ENCODE measurements at regions not wholly inside any gene's neighbourhood (a gene's known extent, or its start where the extent isn't known, plus 50 kb on each side); places are given as distances from the start of the nearest gene placed in this dataset.
A peak's percentile ranks its signal among the peaks of the same experiment; 100 is the strongest.

DNA sequence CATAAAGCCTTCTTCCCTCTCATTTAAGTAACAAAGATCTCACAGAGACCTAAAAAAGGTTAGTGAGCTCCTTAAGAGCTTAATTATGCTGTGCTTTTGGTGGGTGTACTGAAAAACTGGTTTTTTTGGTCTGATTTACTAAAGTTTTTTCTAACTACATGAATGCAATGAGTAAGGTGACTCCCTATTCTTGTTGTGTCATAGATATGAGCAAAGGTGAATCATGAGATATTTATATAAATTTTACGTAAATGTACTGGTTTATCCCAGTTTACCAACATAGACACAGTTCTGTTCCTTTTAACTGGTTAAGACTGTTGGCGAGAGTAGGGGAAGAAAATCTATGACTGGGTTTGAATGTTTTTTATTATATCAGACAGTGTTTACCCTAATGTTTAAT, 250.5 kb downstream of the NR2F1-AS1 start:
- TF ChIP-seq GATA2 (IDR thresholded peaks at IDR 0.05; ENCODE audit: low read depth, low read length) (no peak), GATA3 (IDR thresholded peaks at IDR 0.05; ENCODE audit: low read depth, low read length) (no peak)

- TF ChIP-seq GATA2 (IDR thresholded peaks at IDR 0.05; ENCODE audit: low read depth, low read length): no peak
- no peak for TF ChIP-seq GATA3 (IDR thresholded peaks at IDR 0.05; ENCODE audit: low read depth, low read length)
These were observed 251.3 kb downstream of the NR2F1-AS1 start for GRCh38 chr5:93329756-93330155.

DNA sequence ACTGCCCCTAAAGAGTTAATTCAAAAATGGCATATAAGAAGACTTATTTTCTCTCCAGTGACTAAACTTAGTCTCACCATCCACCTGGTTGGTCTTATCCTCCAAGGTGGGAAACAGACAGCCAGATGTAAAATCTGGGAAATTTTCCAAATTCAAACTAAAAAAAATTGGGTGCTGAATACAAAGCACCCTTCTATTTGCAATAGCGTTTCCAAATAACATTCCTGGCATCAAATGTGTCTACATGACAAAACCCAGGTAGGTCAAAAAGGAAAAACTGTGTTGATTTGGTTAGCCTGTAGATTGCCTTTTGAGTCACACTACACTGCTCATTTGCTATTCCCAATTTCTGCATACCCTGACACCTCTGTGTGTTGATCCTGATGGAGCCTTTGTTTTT, 252.2 kb downstream of the NR2F1-AS1 start:
- TF ChIP-seq GATA3 (IDR thresholded peaks at IDR 0.05; ENCODE audit: low read depth, low read length) (no peak), GATA2 (IDR thresholded peaks at IDR 0.05; ENCODE audit: low read depth, low read length) (no peak)

DNA sequence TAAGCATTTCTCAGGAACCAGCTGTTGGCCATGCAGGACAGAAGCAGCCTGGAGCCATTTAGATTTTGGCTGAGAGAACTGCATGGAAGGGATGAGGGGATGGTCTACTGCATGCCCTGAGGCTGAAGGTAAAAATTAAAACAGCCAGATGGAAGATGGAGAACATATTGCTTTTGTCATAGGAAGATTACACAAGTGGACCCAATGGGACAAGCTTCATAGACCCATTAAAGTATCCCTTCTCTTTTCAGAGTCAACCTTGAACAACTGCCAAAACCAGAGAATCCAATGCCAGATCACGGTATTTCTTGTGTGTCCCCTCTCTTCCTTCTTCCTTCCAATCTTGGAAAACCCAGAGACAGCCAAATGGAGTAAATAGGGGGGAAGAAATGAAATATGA, 253.4 kb downstream of the NR2F1-AS1 start:
- TF ChIP-seq GATA2 (IDR thresholded peaks at IDR 0.05; ENCODE audit: low read depth, low read length) (no peak), GATA3 (IDR thresholded peaks at IDR 0.05; ENCODE audit: low read depth, low read length) (no peak)

GRCh38 chr5:93325946-93326345, 255.1 kb downstream of the NR2F1-AS1 start:
- no peak for TF ChIP-seq GATA2 (IDR thresholded peaks at IDR 0.05; ENCODE audit: low read depth, low read length)
- TF ChIP-seq GATA3 (IDR thresholded peaks at IDR 0.05; ENCODE audit: low read depth, low read length): no peak

DNA sequence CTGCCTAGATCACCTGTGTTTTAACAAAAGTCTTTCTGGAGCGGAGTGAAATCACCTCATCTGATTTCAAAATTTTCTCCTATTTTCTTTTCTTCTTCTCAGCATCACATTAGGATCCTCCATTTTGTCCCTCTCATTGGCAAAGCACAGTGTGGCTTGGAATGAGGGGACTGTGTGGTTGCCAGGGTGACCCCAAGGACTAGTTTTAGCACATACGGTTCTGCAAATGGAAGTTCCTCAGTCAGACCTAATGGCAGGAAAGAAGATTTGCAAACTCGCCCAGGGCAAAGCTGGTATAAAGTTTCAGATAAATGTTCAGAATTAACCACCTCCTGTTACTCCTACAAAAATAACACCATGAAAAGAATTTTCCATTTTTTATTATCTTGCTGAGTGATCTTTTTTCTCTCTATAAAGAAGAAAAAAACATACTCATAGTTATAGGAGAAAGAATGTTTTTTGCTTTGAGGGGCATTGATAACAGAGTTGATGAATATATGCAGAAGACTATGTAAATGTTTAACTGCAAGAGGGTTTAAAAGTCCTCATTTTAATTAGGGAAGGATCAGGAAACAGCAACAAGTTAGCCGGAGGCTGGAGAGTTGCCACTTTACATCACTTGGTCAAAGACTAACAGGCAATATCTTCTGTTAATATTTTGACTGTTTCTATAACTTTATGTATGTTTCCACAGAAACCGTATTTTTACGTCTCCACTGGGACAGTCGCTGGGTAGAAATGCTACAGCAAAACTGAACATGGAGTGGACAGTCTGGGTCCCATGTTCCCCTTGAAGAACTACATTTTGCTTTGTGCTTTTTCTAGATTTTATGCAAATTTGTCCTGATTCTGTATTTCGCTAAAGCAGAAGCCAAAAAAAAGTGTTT, 257.8 kb downstream of the NR2F1-AS1 start:
- TF ChIP-seq GATA2 (IDR thresholded peaks at IDR 0.05; ENCODE audit: low read depth, low read length): no peak
- no peak for TF ChIP-seq GATA3 (IDR thresholded peaks at IDR 0.05; ENCODE audit: low read depth, low read length)

DNA sequence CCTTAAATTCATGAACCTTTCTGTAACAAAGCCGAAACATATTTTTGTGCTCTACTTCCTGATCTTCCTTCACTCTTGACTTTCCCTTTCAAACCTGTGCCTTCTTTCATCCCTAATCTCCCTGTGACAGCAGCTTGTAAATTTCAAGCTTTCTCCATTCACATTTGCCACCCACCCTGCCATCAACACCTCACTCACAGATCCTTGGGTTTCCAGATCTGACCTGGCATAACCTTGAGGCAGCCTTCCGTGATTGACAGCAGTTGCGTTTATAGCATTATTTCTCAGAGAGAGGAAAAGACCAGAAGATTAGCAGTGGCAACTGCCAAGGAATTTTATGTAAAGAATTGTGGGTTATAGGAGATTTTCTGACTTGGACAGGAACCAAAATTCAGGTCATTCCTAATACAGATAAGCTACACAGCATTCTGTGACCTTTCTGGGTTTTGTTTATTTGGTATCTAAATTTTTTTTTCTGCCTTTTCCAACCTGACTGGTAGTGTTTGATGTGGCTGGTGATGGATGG, 260.0 kb downstream of the NR2F1-AS1 start:
- TF ChIP-seq GATA2 (IDR thresholded peaks at IDR 0.05; ENCODE audit: low read depth, low read length) (no peak), GATA3 (IDR thresholded peaks at IDR 0.05; ENCODE audit: low read depth, low read length) (no peak)

- TF ChIP-seq GATA3 (IDR thresholded peaks at IDR 0.05; ENCODE audit: low read depth, low read length): no peak
- no peak for TF ChIP-seq GATA2 (IDR thresholded peaks at IDR 0.05; ENCODE audit: low read depth, low read length)
These were observed 267.3 kb downstream of the NR2F1-AS1 start for GRCh38 chr5:93313672-93314071.

DNA sequence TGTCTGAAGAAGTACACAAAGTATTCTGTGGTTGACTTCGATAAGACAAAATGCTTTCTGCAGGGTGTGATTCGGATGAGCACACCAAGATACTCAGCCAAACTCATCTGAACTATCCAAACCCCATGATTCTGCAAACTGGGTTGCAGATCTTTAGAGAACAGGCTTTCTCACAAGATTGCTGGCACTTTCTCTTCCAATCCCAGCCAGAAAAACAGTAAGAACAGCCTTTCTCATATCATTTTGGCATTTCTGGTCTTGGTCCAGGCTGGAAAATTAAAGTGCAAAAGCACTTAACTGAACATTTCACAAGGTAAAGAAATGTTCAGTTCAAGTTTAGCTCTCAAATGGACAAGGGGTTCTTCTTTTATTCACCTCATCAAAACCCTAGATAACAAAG, 269.1 kb downstream of the NR2F1-AS1 start:
- TF ChIP-seq GATA3 (IDR thresholded peaks at IDR 0.05; ENCODE audit: low read depth, low read length) (no peak), GATA2 (IDR thresholded peaks at IDR 0.05; ENCODE audit: low read depth, low read length) (no peak)

- TF ChIP-seq GATA2 (IDR thresholded peaks at IDR 0.05; ENCODE audit: low read depth, low read length): peak; percentile 29; the same call in 1 of the 2 replicates
- no peak for TF ChIP-seq GATA3 (IDR thresholded peaks at IDR 0.05; ENCODE audit: low read depth, low read length)
These were observed 273.5 kb downstream of the NR2F1-AS1 start for GRCh38 chr5:93307557-93307956.

DNA sequence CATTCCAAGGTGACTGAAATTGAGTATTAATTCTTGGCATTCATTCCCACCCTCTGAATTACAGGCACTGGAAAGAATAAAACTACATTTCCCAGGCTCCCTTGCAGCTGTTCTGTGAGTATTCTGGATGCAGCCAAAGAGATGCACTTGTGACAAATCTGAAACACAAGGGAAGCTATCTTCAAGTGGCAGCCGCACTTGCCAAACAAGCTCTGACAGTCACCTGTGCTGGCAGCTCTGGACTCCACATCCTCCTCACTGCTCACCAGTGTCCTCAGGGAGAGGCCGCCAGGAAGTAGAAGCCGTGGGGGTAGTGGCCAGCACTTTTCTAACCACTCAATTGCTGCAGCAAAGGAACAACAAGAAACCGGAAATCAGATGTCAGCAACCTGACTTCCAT, 275.0 kb downstream of the NR2F1-AS1 start:
- no peak for TF ChIP-seq GATA2 (IDR thresholded peaks at IDR 0.05; ENCODE audit: low read depth, low read length)

GRCh38 chr5:93304456-93305250, 276.4 kb downstream of the NR2F1-AS1 start:
- TF ChIP-seq GATA3 (IDR thresholded peaks at IDR 0.05; ENCODE audit: low read depth, low read length): no peak
- TF ChIP-seq GATA2 (IDR thresholded peaks at IDR 0.05; ENCODE audit: low read depth, low read length): no peak

DNA sequence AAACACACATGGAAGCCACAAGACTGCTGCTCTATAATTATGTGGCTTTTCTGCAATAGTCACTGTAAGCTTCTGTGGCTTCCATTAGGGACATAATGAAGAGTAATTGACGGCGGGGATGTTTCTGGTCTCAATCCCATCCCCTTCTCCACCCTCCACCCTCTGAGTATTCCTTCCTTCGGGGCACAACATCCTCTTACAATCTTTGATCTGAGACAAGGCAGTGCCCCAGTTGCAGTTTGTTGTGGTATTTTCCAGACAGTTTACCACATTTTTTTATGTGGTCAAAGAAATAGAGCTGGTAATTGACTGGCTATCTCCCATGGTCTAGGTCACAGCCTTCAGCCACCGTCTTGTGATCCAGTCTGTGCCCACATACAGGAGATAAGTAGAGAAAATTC, 277.7 kb downstream of the NR2F1-AS1 start:
- TF ChIP-seq GATA2 (IDR thresholded peaks at IDR 0.05; ENCODE audit: low read depth, low read length): peak; percentile 78
- peak; percentile 51; the same call in 1 of the 2 replicates for TF ChIP-seq GATA3 (IDR thresholded peaks at IDR 0.05; ENCODE audit: low read depth, low read length)

DNA sequence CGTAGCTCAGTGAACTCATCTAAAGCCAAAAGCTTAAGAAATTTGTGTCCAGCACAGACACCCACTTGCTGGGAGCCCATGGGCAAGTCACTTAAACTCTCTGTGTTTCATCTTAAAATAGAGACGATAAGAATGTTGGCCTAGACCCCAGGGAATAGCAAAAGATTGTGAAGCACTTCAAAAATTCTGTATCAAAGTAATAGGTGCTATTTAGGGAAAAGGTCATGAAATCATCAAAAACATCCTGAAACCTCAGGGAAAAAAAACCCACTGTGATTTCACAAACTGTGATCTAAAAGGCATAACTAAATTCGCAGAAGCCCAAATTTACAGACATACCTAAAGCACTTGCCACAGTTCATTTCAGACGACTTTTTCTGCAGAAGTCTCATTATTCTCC, 278.3 kb downstream of the NR2F1-AS1 start:
- TF ChIP-seq GATA3 (IDR thresholded peaks at IDR 0.05; ENCODE audit: low read depth, low read length) (no peak), GATA2 (IDR thresholded peaks at IDR 0.05; ENCODE audit: low read depth, low read length) (no peak)
